Astrocyte (in vitro differentiated cells and primary cell): ENCODE measurements at regions not wholly inside any gene's neighbourhood (a gene's known extent, or its start where the extent isn't known, plus 50 kb on each side); places are given as distances from the start of the nearest gene placed in this dataset.

Experiments used
- DNase-seq: peaks from one replicate; pipeline ENCODE4 v3.0.0-alpha.2; 2010; ENCODE audit warnings: low read depth
- FAIRE-seq: peaks from 2 replicates; lab custom pipeline; 2011; peaks lifted over from hg19 to GRCh38; lab: Jason Lieb, UNC
- H2AFZ ChIP-seq: 2 replicates; pipeline ENCODE4 v1.6.0; 2012; ENCODE audit warnings: low read depth, low read length, inconsistent platforms
- H3K27ac ChIP-seq: 2 replicates; pipeline ENCODE4 v1.5.1; 2011; ENCODE audit warnings: low read depth, low read length, inconsistent platforms
- H3K27me3 ChIP-seq: 2 replicates; pipeline ENCODE4 v1.6.0; 2011; ENCODE audit warnings: low read length, inconsistent platforms; ENCODE audit not compliant: insufficient read depth
- H3K36me3 ChIP-seq: 2 replicates; pipeline ENCODE4 v1.5.1; 2011; ENCODE audit warnings: low read length, inconsistent platforms; ENCODE audit not compliant: insufficient read depth
- H3K4me1 ChIP-seq: 2 replicates; pipeline ENCODE4 v1.5.1; 2011; ENCODE audit warnings: low read length, inconsistent platforms; ENCODE audit not compliant: insufficient read depth
- H3K4me2 ChIP-seq: 2 replicates; pipeline ENCODE4 v1.6.0; 2012; ENCODE audit warnings: low read length, inconsistent platforms
- H3K4me3 ChIP-seq: 2 replicates; pipeline ENCODE4 v1.5.1; 2011; ENCODE audit warnings: low read depth, mild to moderate bottlenecking, low read length, inconsistent platforms; ENCODE audit not compliant: insufficient read depth
- H3K79me2 ChIP-seq: 2 replicates; pipeline ENCODE4 v1.6.0; 2012; ENCODE audit warnings: mild to moderate bottlenecking, low read length, inconsistent platforms; ENCODE audit not compliant: insufficient read depth
- H3K9ac ChIP-seq: 2 replicates; pipeline ENCODE4 v1.6.0; 2012; ENCODE audit warnings: mild to moderate bottlenecking, low read length, inconsistent platforms
- H3K9me3 ChIP-seq: 2 replicates; pipeline ENCODE4 v1.5.1; 2012; ENCODE audit warnings: low read depth, mild to moderate bottlenecking, low read length, inconsistent platforms; ENCODE audit not compliant: insufficient read depth
- H4K20me1 ChIP-seq: 2 replicates; pipeline ENCODE4 v1.6.0; 2012; ENCODE audit warnings: low read length, inconsistent platforms; ENCODE audit not compliant: insufficient read depth
- H3K27ac Mint-ChIP-seq: one replicate; pipeline ENCODE4 v1.8.0; 2021; ENCODE audit warnings: mild to moderate bottlenecking, mixed read lengths; ENCODE audit not compliant: unreplicated experiment
- H3K27me3 Mint-ChIP-seq: one replicate; pipeline ENCODE4 v1.8.0; 2021; ENCODE audit warnings: low read depth, mixed read lengths; ENCODE audit not compliant: unreplicated experiment
- H3K36me3 Mint-ChIP-seq: one replicate; pipeline ENCODE4 v1.8.0; 2021; ENCODE audit warnings: low read depth, mixed read lengths; ENCODE audit not compliant: unreplicated experiment
- H3K4me1 Mint-ChIP-seq: one replicate; pipeline ENCODE4 v1.8.0; 2021; ENCODE audit warnings: low read depth, mixed read lengths; ENCODE audit not compliant: unreplicated experiment
- H3K4me3 Mint-ChIP-seq: one replicate; pipeline ENCODE4 v1.8.0; 2021; ENCODE audit warnings: mild to moderate bottlenecking, moderate library complexity, mixed read lengths; ENCODE audit not compliant: unreplicated experiment
- H3K9me3 Mint-ChIP-seq: one replicate; pipeline ENCODE4 v1.8.0; 2021; ENCODE audit warnings: mild to moderate bottlenecking, mixed read lengths; ENCODE audit not compliant: unreplicated experiment
- CTCF ChIP-seq: IDR thresholded peaks from 2 replicates; pipeline ENCODE4 v1.5.1; 2011; ENCODE audit warnings: low read depth, mild to moderate bottlenecking, inconsistent platforms, low read length, moderate library complexity; ENCODE audit not compliant: insufficient read depth
- EZH2 ChIP-seq: IDR thresholded peaks from 2 replicates; pipeline ENCODE4 v1.6.1; 2012; ENCODE audit warnings: mild to moderate bottlenecking, low read length, inconsistent platforms; ENCODE audit not compliant: insufficient read depth

- H3K4me2 ChIP-seq: no peak overlapping the region
- no peak overlapping the region for H3K27ac ChIP-seq
- H3K27ac Mint-ChIP-seq: no peak overlapping the region
- no peak overlapping the region for H3K4me3 Mint-ChIP-seq
- TF ChIP-seq CTCF (no peak), EZH2 (no peak)
- no peaks in the 10 kb centered on the region for H3K9me3 ChIP-seq
- H3K4me1 ChIP-seq: no peaks in the 10 kb centered on the region
- no peaks in the 10 kb centered on the region for H3K36me3 Mint-ChIP-seq
- no peaks in the 10 kb centered on the region for H4K20me1 ChIP-seq
- H3K9ac ChIP-seq: no peak overlapping the region
- no peaks in the 10 kb centered on the region for H3K27me3 ChIP-seq
- H3K36me3 ChIP-seq: no peaks in the 10 kb centered on the region
- no peak overlapping the region for H3K4me3 ChIP-seq
- H3K9me3 Mint-ChIP-seq: peaks cover 4% of the 10 kb centered on the region
- DNase-seq: no peak
- no peak overlapping the region for H2AFZ ChIP-seq
- no peaks in the 10 kb centered on the region for H3K4me1 Mint-ChIP-seq
- H3K79me2 ChIP-seq: no peaks in the 10 kb centered on the region
- no peak for FAIRE-seq
- H3K27me3 Mint-ChIP-seq: peaks cover 48% of the 10 kb centered on the region
Observed at GRCh38 chr14:104343294-104343625, 204.9 kb downstream of the KIF26A start.

- Histone ChIP-seq H4K20me1 (no peaks in the 10 kb centered on the region), H3K79me2 (no peaks in the 10 kb centered on the region), H2AFZ (no peak overlapping the region), H3K27ac (no peak overlapping the region), H3K4me2 (no peak overlapping the region), H3K9ac (no peak overlapping the region), H3K4me3 (no peak overlapping the region), H3K27me3 (no peaks in the 10 kb centered on the region), H3K9me3 (no peaks in the 10 kb centered on the region), H3K36me3 (no peaks in the 10 kb centered on the region), H3K4me1 (no peaks in the 10 kb centered on the region)
- FAIRE-seq (no peak), DNase-seq (no peak)
- Mint-ChIP-seq H3K9me3 (peaks cover 1% of the 10 kb centered on the region), H3K27me3 (peaks cover 49% of the 10 kb centered on the region), H3K4me3 (no peak overlapping the region), H3K27ac (no peak overlapping the region), H3K4me1 (no peaks in the 10 kb centered on the region), H3K36me3 (no peaks in the 10 kb centered on the region)
- no peak for TF ChIP-seq CTCF
Observed at GRCh38 chr14:104343690-104344640, 205.6 kb downstream of the KIF26A start.
